T-helper 17 cell (primary cell): ENCODE measurements at regions not wholly inside any gene's neighbourhood (a gene's known extent, or its start where the extent isn't known, plus 50 kb on each side); places are given as distances from the start of the nearest gene placed in this dataset.
"Not testable (repeated sequence)": the region's sequence is repeated elsewhere in the genome, so short reads cannot be mapped to it uniquely, and the experiment has no call there.

Experiments
- ATAC-seq: fragments of 150-1000 bp; cut with Tn5 transposase; 2 replicates; pipeline ENCODE4 v1.10.0; 2021; ENCODE audit warnings: mild to moderate bottlenecking, moderate library complexity
- DNase-seq, 3 donors: peaks; one replicate each; pipeline versions ENCODE4 v3.0.0 to v3.0.0-alpha.2; 2020 to 2021
- H3K9me3 ChIP-seq: one replicate; pipeline ENCODE4 v1.7.0; 2013; ENCODE audit warnings: low read length, mild to moderate bottlenecking; ENCODE audit not compliant: control insufficient read depth, poor library complexity, severe bottlenecking
- H3K27ac Mint-ChIP-seq: one replicate; pipeline ENCODE4 v1.8.0; 2022; ENCODE audit warnings: mild to moderate bottlenecking, moderate library complexity, mixed read lengths
- H3K27me3 Mint-ChIP-seq: one replicate; pipeline ENCODE4 v1.8.0; 2022; ENCODE audit warnings: mixed read lengths
- H3K36me3 Mint-ChIP-seq: one replicate; pipeline ENCODE4 v1.8.0; 2022; ENCODE audit warnings: low read depth, mixed read lengths
- H3K4me1 Mint-ChIP-seq: one replicate; pipeline ENCODE4 v1.8.0; 2022; ENCODE audit warnings: mild to moderate bottlenecking, mixed read lengths
- H3K4me3 Mint-ChIP-seq: one replicate; pipeline ENCODE4 v1.8.0; 2022; ENCODE audit warnings: mild to moderate bottlenecking, moderate library complexity, mixed read lengths

GRCh38 chr9:81819859-81820546, 108.2 kb upstream of the SPATA31D4 start:
- Mint-ChIP-seq H3K27ac (no peak overlapping the region), H3K4me3 (no peak overlapping the region), H3K4me1 (peaks cover 3% of the 10 kb centered on the region), H3K27me3 (no peaks in the 10 kb centered on the region), H3K36me3 (peaks cover 2% of the 10 kb centered on the region)
- H3K9me3 ChIP-seq = no peaks in the 10 kb centered on the region
- no peak for DNase-seq
- no peak for ATAC-seq

GRCh38 chr9:81822301-81822865, 105.8 kb upstream of the SPATA31D4 start:
- H3K27ac Mint-ChIP-seq = no peak overlapping the region
- no peaks in the 10 kb centered on the region for H3K36me3 Mint-ChIP-seq
- no peaks in the 10 kb centered on the region for H3K4me1 Mint-ChIP-seq
- H3K9me3 ChIP-seq = no peaks in the 10 kb centered on the region
- no peak for DNase-seq
- no peak overlapping the region for H3K4me3 Mint-ChIP-seq
- H3K27me3 Mint-ChIP-seq = no peaks in the 10 kb centered on the region
- ATAC-seq = no peak

- DNase-seq (no peak), ATAC-seq (no peak)
- H3K4me1 Mint-ChIP-seq = no peaks in the 10 kb centered on the region
- no peak overlapping the region for H3K4me3 Mint-ChIP-seq
- no peaks in the 10 kb centered on the region for H3K36me3 Mint-ChIP-seq
- H3K27ac Mint-ChIP-seq = no peak overlapping the region
- no peaks in the 10 kb centered on the region for H3K27me3 Mint-ChIP-seq
- no peaks in the 10 kb centered on the region for H3K9me3 ChIP-seq
Observed at GRCh38 chr9:81822967-81823366, 105.3 kb upstream of the SPATA31D4 start.

- Mint-ChIP-seq H3K4me1 (no peaks in the 10 kb centered on the region), H3K27ac (no peak overlapping the region), H3K27me3 (no peaks in the 10 kb centered on the region), H3K36me3 (no peaks in the 10 kb centered on the region), H3K4me3 (no peak overlapping the region)
- ATAC-seq = no peak
- no peaks in the 10 kb centered on the region for H3K9me3 ChIP-seq
- no peak for DNase-seq
Observed at GRCh38 chr9:81823672-81824554, 104.3 kb upstream of the SPATA31D4 start.

- no peaks in the 10 kb centered on the region for H3K4me1 Mint-ChIP-seq
Observed at GRCh38 chr9:81824802-81825730, 103.2 kb upstream of the SPATA31D4 start.

GRCh38 chr9:81825846-81826516, 102.2 kb upstream of the SPATA31D4 start:
- Mint-ChIP-seq H3K36me3 (no peaks in the 10 kb centered on the region), H3K27ac (no peak overlapping the region), H3K4me3 (no peak overlapping the region), H3K4me1 (no peaks in the 10 kb centered on the region), H3K27me3 (no peaks in the 10 kb centered on the region)
- DNase-seq (no peak), ATAC-seq (no peak)
- no peaks in the 10 kb centered on the region for H3K9me3 ChIP-seq

More at GRCh38 chr9:81824802-81825730, 103.2 kb upstream of the SPATA31D4 start:
- no peak overlapping the region for H3K27ac Mint-ChIP-seq
- no peaks in the 10 kb centered on the region for H3K9me3 ChIP-seq
- H3K36me3 Mint-ChIP-seq = no peaks in the 10 kb centered on the region
- no peaks in the 10 kb centered on the region for H3K27me3 Mint-ChIP-seq
- ATAC-seq (no peak), DNase-seq (no peak)
- no peak overlapping the region for H3K4me3 Mint-ChIP-seq

- ATAC-seq (no peak), DNase-seq (no peak)
- Mint-ChIP-seq H3K36me3 (no peaks in the 10 kb centered on the region), H3K4me3 (no peak overlapping the region), H3K27me3 (no peaks in the 10 kb centered on the region), H3K4me1 (no peaks in the 10 kb centered on the region), H3K27ac (no peak overlapping the region)
- no peaks in the 10 kb centered on the region for H3K9me3 ChIP-seq
Observed at GRCh38 chr9:81826517-81826906, 101.7 kb upstream of the SPATA31D4 start.

- Mint-ChIP-seq H3K36me3 (no peaks in the 10 kb centered on the region), H3K4me1 (no peaks in the 10 kb centered on the region), H3K4me3 (no peak overlapping the region), H3K27ac (no peak overlapping the region), H3K27me3 (no peaks in the 10 kb centered on the region)
- DNase-seq (no peak), ATAC-seq (no peak)
- H3K9me3 ChIP-seq = no peaks in the 10 kb centered on the region
Observed at GRCh38 chr9:81827616-81828296, 100.5 kb upstream of the SPATA31D4 start.

GRCh38 chr9:81829195-81829882, 98.9 kb upstream of the SPATA31D4 start:
- Mint-ChIP-seq H3K36me3 (no peaks in the 10 kb centered on the region), H3K4me3 (no peak overlapping the region), H3K4me1 (no peaks in the 10 kb centered on the region), H3K27ac (no peak overlapping the region), H3K27me3 (no peaks in the 10 kb centered on the region)
- H3K9me3 ChIP-seq = no peaks in the 10 kb centered on the region
- DNase-seq (no peak), ATAC-seq (no peak)

GRCh38 chr9:81830431-81830830, 97.8 kb upstream of the SPATA31D4 start:
- H3K36me3 Mint-ChIP-seq, H3K4me3 Mint-ChIP-seq, H3K27me3 Mint-ChIP-seq, H3K9me3 ChIP-seq, DNase-seq, ATAC-seq, H3K27ac Mint-ChIP-seq, H3K4me1 Mint-ChIP-seq: not testable (repeated sequence)

GRCh38 chr9:81832571-81833285, 95.5 kb upstream of the SPATA31D4 start:
- Mint-ChIP-seq H3K4me3 (no peak overlapping the region), H3K4me1 (no peaks in the 10 kb centered on the region), H3K36me3 (no peaks in the 10 kb centered on the region), H3K27ac (no peak overlapping the region), H3K27me3 (no peaks in the 10 kb centered on the region)
- ATAC-seq (no peak), DNase-seq (no peak)
- no peaks in the 10 kb centered on the region for H3K9me3 ChIP-seq
